ENCODE measurements at regions not wholly inside any gene's neighbourhood (a gene's known extent, or its start where the extent isn't known, plus 50 kb on each side); places are given as distances from the start of the nearest gene placed in this dataset.

DNA sequence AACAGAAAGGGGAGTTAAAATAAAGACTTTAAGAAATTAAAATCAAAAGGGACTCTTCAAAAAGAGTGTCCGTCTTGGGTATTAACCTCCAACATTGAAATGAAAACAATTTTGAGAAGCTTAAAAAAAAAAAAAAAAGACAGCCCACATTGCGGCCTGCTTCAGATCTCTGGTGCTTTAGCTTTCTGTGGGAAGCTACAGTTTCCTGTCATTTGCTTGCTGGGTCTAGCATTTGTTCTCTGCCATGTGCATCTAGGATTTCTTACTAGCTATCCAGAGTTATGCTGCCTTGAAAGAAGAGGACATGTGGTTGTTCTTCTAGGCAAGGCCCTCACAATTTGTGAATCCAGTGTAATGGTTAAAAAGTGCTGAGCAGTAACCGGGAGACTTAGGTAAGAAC lies 375.3 kb downstream of the SLC4A3 start:
- H3K4me1 ChIP-seq (replicated peaks in 1 of 2): peaks cover 8 to 9% of the 10 kb centered on the region in 2 donors
- H3K4me3 ChIP-seq: no peak overlapping the region
- in situ Hi-C loops (cut with MboI; ENCODE audit: low pct_unique_long_range_greater_than_20kb in 2 of 9, low sequenced_read_pairs in 9 of 9, unreplicated experiment in 9 of 9): no loop called here
- H3K27ac ChIP-seq: no peak overlapping the region
- 51 to 100% (median 91%) methylated on average over 2 to 3 of the region's 3 CpGs for WGBS, 10 experiments
- no peak for ATAC-seq (replicated peaks in 6 of 8)

DNA sequence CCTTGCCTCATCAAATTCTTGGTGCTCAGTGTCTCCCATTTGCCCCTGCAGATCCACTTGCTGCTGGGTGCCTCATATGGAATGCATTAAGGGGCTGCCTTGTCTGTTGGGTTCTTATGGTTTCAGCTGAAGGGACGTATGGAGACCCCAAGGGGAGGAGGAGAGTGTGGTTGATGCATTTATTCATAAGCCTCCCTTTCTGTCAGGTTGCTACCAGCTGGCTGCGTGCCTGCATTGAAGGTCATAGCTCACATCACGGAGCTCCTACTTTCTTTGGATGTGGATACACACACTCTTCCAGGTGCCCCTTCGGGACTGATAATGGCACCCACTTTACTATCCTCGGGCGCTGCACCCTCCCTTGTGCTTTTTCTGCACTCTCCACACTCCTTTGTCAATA lies 377.9 kb downstream of the SLC4A3 start:
- in situ Hi-C loops (cut with MboI; ENCODE audit: low pct_unique_long_range_greater_than_20kb in 2 of 9, low sequenced_read_pairs in 9 of 9, unreplicated experiment in 9 of 9): no loop called here
- no peak overlapping the region for H3K4me3 ChIP-seq
- ATAC-seq (replicated peaks in 6 of 8): no peak
- peaks cover 6 to 11% of the 10 kb centered on the region in 2 donors for H3K4me1 ChIP-seq (replicated peaks in 1 of 2)
- no peak overlapping the region for H3K27ac ChIP-seq
- WGBS, 10 experiments: 32 to 100% (median 94%) methylated on average over 1 to 5 of the region's 6 CpGs; no CpG with 5 or more reads in 4 of the 10 experiments

DNA sequence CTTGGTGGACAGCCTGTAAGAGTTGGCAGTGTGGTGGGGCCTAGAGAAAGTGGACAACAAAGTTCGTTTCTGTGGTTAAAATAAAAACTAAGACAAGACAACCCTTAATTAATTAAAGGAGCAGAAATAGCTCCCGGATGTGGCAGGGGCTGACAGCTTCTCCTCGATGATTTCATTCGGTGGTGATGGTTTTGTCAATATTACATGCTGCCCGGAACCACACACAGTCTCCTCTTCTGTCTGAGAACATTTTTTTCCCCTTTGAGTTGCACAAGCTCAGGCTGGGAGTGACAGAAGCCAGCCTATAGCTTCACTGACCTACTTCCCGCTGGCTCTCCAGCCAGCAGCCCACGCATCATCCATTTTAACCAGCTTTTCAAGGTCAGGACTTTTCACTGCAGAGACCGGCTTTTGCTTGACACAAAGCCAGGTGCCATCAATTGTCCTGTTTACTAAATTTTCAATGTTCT lies 378.8 kb downstream of the SLC4A3 start:
- WGBS, 10 experiments: 20 to 85% (median 47%) methylated on average over 1 to 8 of the region's 8 CpGs; no CpG with 5 or more reads in 3 of the 10 experiments
- ATAC-seq (replicated peaks in 6 of 8): peak in 5 of 8 experiments; percentile 90 to 99 (median 95)
- no peak overlapping the region for H3K4me3 ChIP-seq
- peaks cover 6 to 11% of the 10 kb centered on the region in 2 donors for H3K4me1 ChIP-seq (replicated peaks in 1 of 2)
- in situ Hi-C loops (cut with MboI; ENCODE audit: low pct_unique_long_range_greater_than_20kb in 2 of 9, low sequenced_read_pairs in 9 of 9, unreplicated experiment in 9 of 9): no loop called here
- no peak overlapping the region for H3K27ac ChIP-seq

- ATAC-seq (replicated peaks in 6 of 8): no peak
- in situ Hi-C loops (cut with MboI; ENCODE audit: low pct_unique_long_range_greater_than_20kb in 2 of 9, low sequenced_read_pairs in 9 of 9, unreplicated experiment in 9 of 9): no loop called here
- no peak overlapping the region for H3K27ac ChIP-seq
- 60% methylated on average over 1 of the region's 1 CpG; no CpG with 5 or more reads in 9 of the 10 experiments for WGBS, 10 experiments
- H3K4me1 ChIP-seq (replicated peaks in 1 of 2): peaks cover 0 to 2% of the 10 kb centered on the region in 2 donors
- no peak overlapping the region for H3K4me3 ChIP-seq
These were observed 384.4 kb downstream of the SLC4A3 start for GRCh38 chr2:220011859-220012258.

DNA sequence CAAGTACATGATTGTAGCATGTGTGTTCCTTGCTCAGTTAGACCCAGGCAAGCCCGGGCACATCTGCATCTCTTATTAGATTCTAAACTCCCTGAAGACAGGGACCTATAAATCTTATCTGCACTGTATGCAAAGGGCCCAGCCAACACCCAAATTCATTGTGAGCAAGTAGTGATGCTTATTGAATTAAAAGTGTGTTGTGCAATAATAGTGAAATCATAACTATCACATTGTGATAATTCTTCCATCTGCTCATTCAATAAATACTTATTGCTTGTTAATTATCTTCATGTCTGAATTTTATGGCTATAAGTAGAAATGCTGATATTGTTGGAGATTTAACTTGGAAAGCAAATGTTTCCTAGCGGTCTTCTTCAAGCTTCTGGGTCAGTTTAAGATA lies 387.5 kb downstream of the SLC4A3 start:
- Histone ChIP-seq H3K4me3 (no peak overlapping the region), H3K27ac (no peak overlapping the region), H3K4me1 (replicated peaks in 1 of 2) (no peaks in the 10 kb centered on the region)
- ATAC-seq (replicated peaks in 6 of 8): no peak
- 0 to 100% (median 90%) methylated on average over 1 to 2 of the region's 2 CpGs; no CpG with 5 or more reads in 2 of the 10 experiments for WGBS, 10 experiments
- in situ Hi-C loops (cut with MboI; ENCODE audit: low pct_unique_long_range_greater_than_20kb in 2 of 9, low sequenced_read_pairs in 9 of 9, unreplicated experiment in 9 of 9): no loop called here

DNA sequence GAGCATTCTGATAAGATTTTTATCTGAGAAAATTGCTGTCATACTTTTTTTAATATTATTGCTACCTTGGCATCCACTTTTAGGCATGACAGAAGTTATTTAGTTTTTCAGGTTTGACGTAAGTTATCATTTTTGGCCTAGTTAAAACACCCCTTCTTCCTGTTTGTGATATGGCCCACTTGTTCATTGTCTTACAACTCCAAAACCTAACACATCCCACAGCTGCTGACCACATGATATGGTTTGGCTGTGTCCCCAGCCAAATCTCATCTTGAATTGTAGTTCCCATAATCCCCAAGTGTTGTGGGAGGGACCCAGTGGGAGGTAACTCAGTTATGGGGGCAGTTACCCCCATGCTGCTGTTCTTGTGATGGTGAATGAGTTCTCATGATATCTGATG lies 388.1 kb downstream of the SLC4A3 start:
- no peak overlapping the region for H3K27ac ChIP-seq
- H3K4me3 ChIP-seq: no peak overlapping the region
- no peak for ATAC-seq (replicated peaks in 6 of 8)
- in situ Hi-C loops (cut with MboI; ENCODE audit: low pct_unique_long_range_greater_than_20kb in 2 of 9, low sequenced_read_pairs in 9 of 9, unreplicated experiment in 9 of 9): no loop called here
- 0 to 100% (median 74%) methylated on average over 1 of the region's 1 CpG; no CpG with 5 or more reads in 2 of the 10 experiments for WGBS, 10 experiments
- no peaks in the 10 kb centered on the region for H3K4me1 ChIP-seq (replicated peaks in 1 of 2)

GRCh38 chr2:220025207-220025606 lies 397.8 kb downstream of the SLC4A3 start:
- Histone ChIP-seq H3K27ac (no peak overlapping the region), H3K4me3 (no peak overlapping the region), H3K4me1 (replicated peaks in 1 of 2) (no peaks in the 10 kb centered on the region)
- 40 to 100% (median 100%) methylated on average over 1 of the region's 1 CpG; no CpG with 5 or more reads in 5 of the 10 experiments for WGBS, 10 experiments
- ATAC-seq (replicated peaks in 6 of 8): no peak
- in situ Hi-C loops (cut with MboI; ENCODE audit: low pct_unique_long_range_greater_than_20kb in 2 of 9, low sequenced_read_pairs in 9 of 9, unreplicated experiment in 9 of 9): no loop called here

GRCh38 chr2:220029013-220029412 lies 401.6 kb downstream of the SLC4A3 start:
- no peaks in the 10 kb centered on the region for H3K4me1 ChIP-seq (replicated peaks in 1 of 2)
- in situ Hi-C loops (cut with MboI; ENCODE audit: low pct_unique_long_range_greater_than_20kb in 2 of 9, low sequenced_read_pairs in 9 of 9, unreplicated experiment in 9 of 9): no loop called here
- H3K4me3 ChIP-seq: no peak overlapping the region
- H3K27ac ChIP-seq: no peak overlapping the region
- no peak for ATAC-seq (replicated peaks in 6 of 8)
- WGBS, 10 experiments: 57 to 100% (median 95%) methylated on average over 1 of the region's 1 CpG; no CpG with 5 or more reads in 4 of the 10 experiments

DNA sequence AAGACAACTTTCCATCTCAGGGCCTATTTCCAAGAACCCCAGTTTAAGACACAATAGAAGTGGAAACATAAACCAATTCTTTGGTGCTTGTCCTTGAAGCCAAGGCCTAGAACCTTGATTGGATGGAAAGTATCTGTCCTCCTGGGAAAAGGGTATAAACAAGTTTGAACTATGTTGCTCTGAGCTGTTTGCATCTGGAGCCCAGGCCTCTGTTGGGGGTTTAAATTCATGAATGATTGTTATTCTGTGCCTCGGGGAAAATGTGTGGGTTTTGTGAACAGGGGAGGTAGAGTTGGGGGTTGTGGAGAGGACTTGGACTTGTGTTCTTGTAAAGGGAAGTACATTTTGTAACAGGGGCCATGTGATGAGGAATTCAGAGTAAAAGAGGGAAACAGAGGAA lies 406.1 kb downstream of the SLC4A3 start:
- 0 to 60% (median 0%) methylated on average over 1 of the region's 1 CpG; no CpG with 5 or more reads in 7 of the 10 experiments for WGBS, 10 experiments
- in situ Hi-C loops (cut with MboI; ENCODE audit: low pct_unique_long_range_greater_than_20kb in 2 of 9, low sequenced_read_pairs in 9 of 9, unreplicated experiment in 9 of 9): no loop called here
- H3K4me3 ChIP-seq: no peak overlapping the region
- ATAC-seq (replicated peaks in 6 of 8): no peak
- no peak overlapping the region for H3K27ac ChIP-seq
- no peaks in the 10 kb centered on the region for H3K4me1 ChIP-seq (replicated peaks in 1 of 2)

DNA sequence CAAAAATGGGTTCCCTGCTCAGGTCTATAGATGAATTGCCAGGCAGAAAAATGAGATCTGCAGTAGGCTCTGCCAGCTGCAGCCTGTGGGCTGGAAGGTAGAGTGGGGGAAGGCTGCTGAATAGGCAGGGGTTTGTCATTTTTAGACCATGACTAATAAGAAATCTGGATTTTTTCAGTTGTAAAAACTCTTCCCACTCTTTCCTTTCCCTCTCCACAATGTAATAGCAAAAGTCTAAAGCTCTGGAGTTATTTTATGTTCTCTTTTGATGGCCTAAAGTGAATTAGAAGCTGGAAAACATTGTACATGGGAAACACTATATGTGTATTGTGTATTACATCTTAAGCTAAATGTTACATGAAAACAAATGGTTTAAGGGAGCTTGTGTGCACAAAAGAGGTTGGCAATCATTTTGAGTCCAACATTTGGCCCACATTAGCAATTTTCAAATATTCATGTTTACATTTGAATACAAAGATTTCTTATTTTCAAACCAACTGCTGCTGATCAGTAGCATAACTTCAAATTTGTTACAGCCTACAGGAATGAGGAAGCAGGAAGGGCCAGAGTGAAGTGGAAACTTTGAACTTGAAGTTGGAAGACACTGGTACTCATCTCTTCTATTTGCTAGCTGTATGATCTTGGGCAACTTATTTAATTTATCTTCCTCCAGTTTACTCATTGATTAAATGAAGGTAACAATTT lies 407.1 kb downstream of the SLC4A3 start:
- Histone ChIP-seq H3K4me3 (no peak overlapping the region), H3K27ac (no peak overlapping the region), H3K4me1 (replicated peaks in 1 of 2) (no peaks in the 10 kb centered on the region)
- in situ Hi-C loops (cut with MboI; ENCODE audit: low pct_unique_long_range_greater_than_20kb in 2 of 9, low sequenced_read_pairs in 9 of 9, unreplicated experiment in 9 of 9): no loop called here
- ATAC-seq (replicated peaks in 6 of 8): no peak

DNA sequence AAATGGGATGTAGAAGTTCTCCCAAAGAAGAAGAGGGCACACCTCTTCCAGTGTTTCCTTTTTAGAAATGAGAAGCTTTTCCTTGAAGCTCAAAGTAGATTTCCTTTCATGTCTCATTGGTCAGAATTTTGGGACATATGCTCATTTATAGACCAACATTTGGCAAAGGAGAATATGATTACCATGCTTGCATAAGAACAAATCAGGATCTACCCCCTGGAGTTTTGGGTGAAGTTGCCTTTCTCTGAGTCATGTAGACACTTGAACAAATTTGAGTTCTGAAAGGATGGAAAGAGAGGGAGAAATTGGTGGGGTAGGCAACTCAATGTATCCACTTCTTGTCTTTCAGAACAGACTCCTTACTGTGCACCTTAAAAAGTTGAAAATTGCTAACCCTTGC lies 409.0 kb downstream of the SLC4A3 start:
- no peak for ATAC-seq (replicated peaks in 6 of 8)
- Histone ChIP-seq H3K4me3 (no peak overlapping the region), H3K27ac (no peak overlapping the region), H3K4me1 (replicated peaks in 1 of 2) (peaks cover 3 to 4% of the 10 kb centered on the region in 2 donors)
- in situ Hi-C loops (cut with MboI; ENCODE audit: low pct_unique_long_range_greater_than_20kb in 2 of 9, low sequenced_read_pairs in 9 of 9, unreplicated experiment in 9 of 9): no loop called here

GRCh38 chr2:220040346-220040745 lies 412.9 kb downstream of the SLC4A3 start:
- in situ Hi-C loops (cut with MboI; ENCODE audit: low pct_unique_long_range_greater_than_20kb in 2 of 9, low sequenced_read_pairs in 9 of 9, unreplicated experiment in 9 of 9): no loop called here
- Histone ChIP-seq H3K4me1 (replicated peaks in 1 of 2) (peaks cover 6 to 11% of the 10 kb centered on the region in 2 donors), H3K27ac (no peak overlapping the region), H3K4me3 (no peak overlapping the region)
- 54 to 100% (median 90%) methylated on average over 1 to 5 of the region's 5 CpGs; no CpG with 5 or more reads in 1 of the 10 experiments for WGBS, 10 experiments
- no peak for ATAC-seq (replicated peaks in 6 of 8)

DNA sequence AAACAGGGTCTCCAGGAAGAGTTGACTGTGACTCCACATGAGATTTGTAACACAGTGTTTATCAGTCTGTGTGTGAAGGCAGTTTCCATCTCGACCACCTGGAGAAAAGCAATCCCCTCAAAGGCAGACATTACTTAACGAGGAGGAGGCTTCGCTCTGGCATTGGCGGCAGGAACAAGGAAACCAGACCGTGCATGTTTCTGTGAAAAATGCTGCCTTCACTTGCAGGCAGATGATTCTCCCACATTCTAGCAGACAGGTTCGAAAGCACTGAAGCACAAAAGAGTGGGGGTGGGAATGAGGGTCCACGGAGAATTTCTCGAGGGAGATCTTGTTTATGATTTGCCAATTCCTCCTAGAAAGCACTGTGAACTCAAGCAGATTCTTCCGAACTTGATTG lies 414.0 kb downstream of the SLC4A3 start:
- in situ Hi-C loops (cut with MboI; ENCODE audit: low pct_unique_long_range_greater_than_20kb in 2 of 9, low sequenced_read_pairs in 9 of 9, unreplicated experiment in 9 of 9): no loop called here
- Histone ChIP-seq H3K4me3 (no peak overlapping the region), H3K4me1 (replicated peaks in 1 of 2) (peaks cover 6 to 11% of the 10 kb centered on the region in 2 donors), H3K27ac (no peak overlapping the region)
- peak in 2 of 8 experiments; percentile 22 to 38 for ATAC-seq (replicated peaks in 6 of 8)
- WGBS, 10 experiments: 18 to 100% (median 50%) methylated on average over 1 to 8 of the region's 9 CpGs; no CpG with 5 or more reads in 2 of the 10 experiments

Measured in motor neuron (in vitro differentiated cells).